ENCODE measurements at regions not wholly inside any gene's neighbourhood (a gene's known extent, or its start where the extent isn't known, plus 50 kb on each side); places are given as distances from the start of the nearest gene placed in this dataset.

GRCh38 chr4:45954276-45954675 lies 169.6 kb downstream of the GABRG1 start:
- H3K9me3 Mint-ChIP-seq: no peaks in the 10 kb centered on the region
- H3K4me3 Mint-ChIP-seq: no peak overlapping the region
- Histone ChIP-seq H3K27ac (ENCODE audit: low read depth, low read length) (no peak overlapping the region), H3K9me3 (ENCODE audit: control insufficient read depth, low read length) (no peaks in the 10 kb centered on the region), H3K27me3 (ENCODE audit: control insufficient read depth, insufficient read depth, low read length, poor library complexity, severe bottlenecking) (no peaks in the 10 kb centered on the region), H3K4me1 (ENCODE audit: control insufficient read depth, insufficient read depth, low read length) (no peaks in the 10 kb centered on the region), H3K4me3 (ENCODE audit: low read length) (no peak overlapping the region), H3K9ac (ENCODE audit: extremely low read depth, low read length, poor library complexity, severe bottlenecking) (no peak overlapping the region), H3K36me3 (ENCODE audit: control insufficient read depth, insufficient read depth, low read length) (no peaks in the 10 kb centered on the region)
- no peaks in the 10 kb centered on the region for H3K36me3 Mint-ChIP-seq (ENCODE audit: low read depth)
- H3K4me1 Mint-ChIP-seq: peaks cover 18% of the 10 kb centered on the region
- no peak overlapping the region for H3K27ac Mint-ChIP-seq
- DNase-seq: no peak
- TF ChIP-seq CTCF (conservative IDR thresholded peaks at IDR 0.05): no peak
- H3K27me3 Mint-ChIP-seq (ENCODE audit: insufficient read depth): no peaks in the 10 kb centered on the region
- 59 to 78% methylated on average over 1 to 3 of the region's 3 CpGs for WGBS, 2 experiments (ENCODE audit: insufficient coverage in 1 of 2, insufficient read length in 1 of 2)

DNA sequence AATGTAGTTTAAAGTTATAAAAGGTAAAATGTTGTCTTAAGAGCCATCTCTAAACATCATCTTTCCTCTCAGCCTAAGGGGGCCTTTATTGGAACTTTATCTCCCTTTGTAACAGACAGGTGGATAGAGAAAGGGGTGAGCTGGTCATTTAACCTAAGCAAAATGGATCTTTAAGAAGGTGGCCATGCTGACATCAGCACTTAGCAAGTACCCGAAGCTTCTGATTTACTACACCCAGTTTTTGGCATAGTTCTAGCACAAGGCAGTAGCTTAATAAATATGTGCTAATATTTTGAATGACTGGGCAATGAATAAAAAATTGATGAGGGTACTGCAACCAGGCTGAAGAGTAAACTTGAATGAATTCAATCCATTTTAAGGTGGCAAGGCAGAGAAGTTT lies 172.7 kb downstream of the GABRG1 start:
- Histone ChIP-seq H3K27me3 (ENCODE audit: control insufficient read depth, insufficient read depth, low read length, poor library complexity, severe bottlenecking) (no peaks in the 10 kb centered on the region), H3K4me1 (ENCODE audit: control insufficient read depth, insufficient read depth, low read length) (no peaks in the 10 kb centered on the region), H3K9me3 (ENCODE audit: control insufficient read depth, low read length) (no peaks in the 10 kb centered on the region), H3K36me3 (ENCODE audit: control insufficient read depth, insufficient read depth, low read length) (no peaks in the 10 kb centered on the region), H3K4me3 (ENCODE audit: low read length) (no peak overlapping the region), H3K27ac (ENCODE audit: low read depth, low read length) (no peak overlapping the region), H3K9ac (ENCODE audit: extremely low read depth, low read length, poor library complexity, severe bottlenecking) (no peak overlapping the region)
- Mint-ChIP-seq H3K4me1 (peaks cover 20% of the 10 kb centered on the region), H3K27ac (no peak overlapping the region), H3K9me3 (no peaks in the 10 kb centered on the region), H3K27me3 (ENCODE audit: insufficient read depth) (no peaks in the 10 kb centered on the region), H3K4me3 (no peak overlapping the region), H3K36me3 (ENCODE audit: low read depth) (no peaks in the 10 kb centered on the region)
- WGBS, 2 experiments (ENCODE audit: insufficient coverage in 1 of 2, insufficient read length in 1 of 2): 96 to 100% methylated on average over 1 of the region's 1 CpG
- no peak for TF ChIP-seq CTCF (conservative IDR thresholded peaks at IDR 0.05)
- DNase-seq: no peak

DNA sequence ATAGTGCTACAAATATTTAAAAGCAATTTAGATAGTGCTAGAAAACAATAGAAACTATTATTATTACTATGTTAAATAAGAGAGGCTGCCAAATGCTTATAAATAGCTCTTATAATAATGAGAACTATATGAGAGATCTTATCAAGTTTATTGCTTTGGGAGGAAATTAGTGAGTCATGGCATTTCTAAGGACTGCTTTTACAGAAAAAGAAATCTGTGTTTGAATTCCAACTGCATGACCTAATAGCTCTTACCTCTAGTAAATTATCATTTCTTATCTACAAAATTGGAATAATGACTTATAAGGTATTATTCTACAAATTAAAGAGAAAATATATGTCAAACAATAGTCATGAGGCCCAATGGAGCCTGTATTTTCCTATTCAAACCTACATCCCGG lies 177.2 kb downstream of the GABRG1 start:
- peaks cover 1% of the 10 kb centered on the region for H3K4me1 Mint-ChIP-seq
- H3K27ac ChIP-seq (ENCODE audit: low read depth, low read length): no peak overlapping the region
- no peak overlapping the region for H3K4me3 Mint-ChIP-seq

More for the DNA sequence above, 177.2 kb downstream of the GABRG1 start:
- WGBS, 2 experiments (ENCODE audit: insufficient coverage in 1 of 2, insufficient read length in 1 of 2): 83 to 84% methylated on average over 1 of the region's 1 CpG
- no peaks in the 10 kb centered on the region for H3K27me3 Mint-ChIP-seq (ENCODE audit: insufficient read depth)
- no peak for TF ChIP-seq CTCF (conservative IDR thresholded peaks at IDR 0.05)
- H3K9me3 Mint-ChIP-seq: no peaks in the 10 kb centered on the region
- H3K4me1 ChIP-seq (ENCODE audit: control insufficient read depth, insufficient read depth, low read length): no peaks in the 10 kb centered on the region
- no peaks in the 10 kb centered on the region for H3K36me3 ChIP-seq (ENCODE audit: control insufficient read depth, insufficient read depth, low read length)
- H3K9ac ChIP-seq (ENCODE audit: extremely low read depth, low read length, poor library complexity, severe bottlenecking): no peak overlapping the region
- no peak overlapping the region for H3K4me3 ChIP-seq (ENCODE audit: low read length)
- H3K36me3 Mint-ChIP-seq (ENCODE audit: low read depth): no peaks in the 10 kb centered on the region
- DNase-seq: no peak
- no peak overlapping the region for H3K27ac Mint-ChIP-seq
- no peaks in the 10 kb centered on the region for H3K9me3 ChIP-seq (ENCODE audit: control insufficient read depth, low read length)
- H3K27me3 ChIP-seq (ENCODE audit: control insufficient read depth, insufficient read depth, low read length, poor library complexity, severe bottlenecking): no peaks in the 10 kb centered on the region

Data from endodermal cell (in vitro differentiated cells).